HG03280 (cell line): ENCODE measurements at regions not wholly inside any gene's neighbourhood (a gene's known extent, or its start where the extent isn't known, plus 50 kb on each side); places are given as distances from the start of the nearest gene placed in this dataset.
"Not testable (repeated sequence)": the region's sequence is repeated elsewhere in the genome, so short reads cannot be mapped to it uniquely, and the experiment has no call there.

Source experiments
- ATAC-seq: cut with Tn5 transposase; IDR thresholded peaks from one replicate; pipeline ENCODE4 v1.9.1; 2021; ENCODE audit warnings: mild to moderate bottlenecking, moderate library complexity; ENCODE audit not compliant: unreplicated experiment

GRCh38 chr6:11304946-11305345 lies 72.5 kb upstream of the NEDD9 start:
- ATAC-seq: no peak

GRCh38 chr6:11299876-11300428 lies 67.5 kb upstream of the NEDD9 start:
- ATAC-seq: not testable (repeated sequence)

GRCh38 chr6:11299421-11299784 lies 66.9 kb upstream of the NEDD9 start:
- ATAC-seq: not testable (repeated sequence)

- ATAC-seq: no peak
Measured at GRCh38 chr6:11298651-11299420, 66.4 kb upstream of the NEDD9 start.

GRCh38 chr6:11297376-11297729 lies 64.9 kb upstream of the NEDD9 start:
- ATAC-seq: no peak

- no peak for ATAC-seq
Measured at GRCh38 chr6:11296449-11297375, 64.2 kb upstream of the NEDD9 start.

GRCh38 chr6:11295969-11296368 lies 63.5 kb upstream of the NEDD9 start:
- ATAC-seq: no peak

GRCh38 chr6:11294228-11294627 lies 61.8 kb upstream of the NEDD9 start:
- ATAC-seq: no peak

- ATAC-seq: no peak
Measured at GRCh38 chr6:11292594-11293236, 60.2 kb upstream of the NEDD9 start.

- ATAC-seq: no peak
Measured at GRCh38 chr6:11292091-11292490, 59.6 kb upstream of the NEDD9 start.

GRCh38 chr6:11291582-11291981 lies 59.1 kb upstream of the NEDD9 start:
- ATAC-seq: no peak

- no peak for ATAC-seq
Measured at GRCh38 chr6:11290027-11290426, 57.6 kb upstream of the NEDD9 start.

- no peak for ATAC-seq
Measured at GRCh38 chr6:11288065-11288464, 55.6 kb upstream of the NEDD9 start.

GRCh38 chr6:11284996-11285395 lies 52.5 kb upstream of the NEDD9 start:
- ATAC-seq: no peak

- no peak for ATAC-seq
Measured at GRCh38 chr6:11283629-11284028, 51.2 kb upstream of the NEDD9 start.

GRCh38 chr6:11282875-11283274 lies 50.4 kb upstream of the NEDD9 start:
- no peak for ATAC-seq
